PC-3 (cell line): ENCODE measurements at regions not wholly inside any gene's neighbourhood (a gene's known extent, or its start where the extent isn't known, plus 50 kb on each side); places are given as distances from the start of the nearest gene placed in this dataset.

ENCODE experiments used
- ATAC-seq: fragments of 200-7000 bp; cut with Tn5 transposase; 2 replicates; pipeline ENCODE4 v1.9.1; 2020; ENCODE audit warnings: mild to moderate bottlenecking, moderate library complexity
- BruUV-seq: library from RNA; stranded (reverse); fragments of 400-500 nt; replicated peaks from 2 replicates; lab custom pipeline; 2021; lab: Mats Ljungman, UMichigan
- CTCF ChIA-PET: fragments of 300-600 bp; sonication (Branson Sonifier 250); formaldehyde crosslinking; loops from one replicate; lab custom pipeline; 2022; ENCODE audit warnings: antibody characterized with exemption; lab: Charles Lee
- POLR2A ChIA-PET: fragments of 300-600 bp; sonication (Branson Sonifier 250); formaldehyde crosslinking; loops from one replicate; lab custom pipeline; 2022; ENCODE audit warnings: antibody characterized with exemption; ENCODE audit not compliant: unreplicated experiment; lab: Charles Lee
- DNase-seq: peaks from one replicate; pipeline ENCODE4 v3.0.0-alpha.2; 2015
- H2AFZ ChIP-seq: fragments of 300-600 bp; sonication (generic); 2 replicates; pipeline ENCODE4 v1.6.0; 2016; ENCODE audit warnings: antibody characterized with exemption, low read length
- H3F3A ChIP-seq: fragments of 300-600 bp; sonication (generic); one replicate; pipeline ENCODE4 v1.6.0; 2017; ENCODE audit warnings: antibody characterized with exemption, low read length, control low read depth, mild to moderate bottlenecking; ENCODE audit not compliant: unreplicated experiment
- H3K27ac ChIP-seq: fragments of 300-600 bp; sonication (generic); 2 replicates; pipeline ENCODE4 v1.5.1; 2016; ENCODE audit warnings: mild to moderate bottlenecking, low read length
- H3K27me3 ChIP-seq: fragments of 300-600 bp; sonication (generic); 2 replicates; pipeline ENCODE4 v1.6.1; 2016; ENCODE audit warnings: low read length, mixed read lengths
- H3K36me3 ChIP-seq: fragments of 300-600 bp; sonication (generic); 2 replicates; pipeline ENCODE4 v1.6.1; 2016; ENCODE audit warnings: low read depth, mixed run types, low read length, mixed read lengths
- H3K4me1 ChIP-seq: fragments of 300-600 bp; sonication (generic); 2 replicates; pipeline ENCODE4 v1.5.1; 2016; ENCODE audit warnings: low read length; ENCODE audit not compliant: insufficient read depth
- H3K4me2 ChIP-seq: fragments of 300-600 bp; sonication (generic); 2 replicates; pipeline ENCODE4 v1.6.0; 2016; ENCODE audit warnings: low read length
- H3K4me3 ChIP-seq: fragments of 300-600 bp; sonication (generic); 2 replicates; pipeline ENCODE4 v1.5.1; 2016; ENCODE audit warnings: mild to moderate bottlenecking, low read length, mixed read lengths
- H3K79me2 ChIP-seq: fragments of 300-600 bp; sonication (generic); 2 replicates; pipeline ENCODE4 v1.6.1; 2017; ENCODE audit warnings: low read length, mixed read lengths
- H3K9ac ChIP-seq: fragments of 300-600 bp; sonication (generic); 2 replicates; pipeline ENCODE4 v1.6.0; 2016; ENCODE audit warnings: mild to moderate bottlenecking, low read length
- H3K9me2 ChIP-seq: fragments of 300-600 bp; sonication (generic); replicated peaks from 2 replicates; pipeline ENCODE4 v1.6.1; 2016; ENCODE audit warnings: mixed run types, low read length, mixed read lengths
- H3K9me3 ChIP-seq: fragments of 300-600 bp; sonication (generic); 2 replicates; pipeline ENCODE4 v1.6.1; 2016; ENCODE audit warnings: low read length, mixed read lengths
- H4K20me1 ChIP-seq: fragments of 300-600 bp; sonication (generic); 2 replicates; pipeline ENCODE4 v1.6.1; 2016; ENCODE audit warnings: low read length, mixed read lengths
- EZH2 ChIP-seq: fragments of 300-600 bp; sonication (generic); IDR thresholded peaks from one replicate; pipeline ENCODE4 v1.6.1; 2017; ENCODE audit warnings: antibody characterized with exemption, mild to moderate bottlenecking, low read length; ENCODE audit not compliant: unreplicated experiment
- EZH2phosphoT487 ChIP-seq: fragments of 300-600 bp; sonication (generic); IDR thresholded peaks from 2 replicates; pipeline ENCODE4 v1.6.1; 2018; ENCODE audit warnings: mild to moderate bottlenecking, antibody characterized with exemption, low read length, borderline replicate concordance
- intact Hi-C: fragments of 100-400 bp; cut with micrococcal nuclease; formaldehyde crosslinking; loops from 2 replicates; pipeline ENCODE4 v1.9.0; 2023
- TF ChIP-seq, protein P1 (sequence below): fragments of 300-600 bp; sonication (generic); conservative IDR thresholded peaks from 2 replicates; pipeline ENCODE4 v1.5.1; 2017; ENCODE audit warnings: antibody characterized with exemption, low read depth, mild to moderate bottlenecking, low read length

- ChIA-PET CTCF (no interaction called here), POLR2A (no interaction called here)
- DNase-seq (no peak), ATAC-seq (no peak)
- H3K4me3 ChIP-seq: no peak overlapping the region
- no peaks in the 10 kb centered on the region for H3K36me3 ChIP-seq
- H4K20me1 ChIP-seq: no peaks in the 10 kb centered on the region
- TF ChIP-seq EZH2phosphoT487 (no peak), EZH2 (no peak)
- TF ChIP-seq, protein P1, sequence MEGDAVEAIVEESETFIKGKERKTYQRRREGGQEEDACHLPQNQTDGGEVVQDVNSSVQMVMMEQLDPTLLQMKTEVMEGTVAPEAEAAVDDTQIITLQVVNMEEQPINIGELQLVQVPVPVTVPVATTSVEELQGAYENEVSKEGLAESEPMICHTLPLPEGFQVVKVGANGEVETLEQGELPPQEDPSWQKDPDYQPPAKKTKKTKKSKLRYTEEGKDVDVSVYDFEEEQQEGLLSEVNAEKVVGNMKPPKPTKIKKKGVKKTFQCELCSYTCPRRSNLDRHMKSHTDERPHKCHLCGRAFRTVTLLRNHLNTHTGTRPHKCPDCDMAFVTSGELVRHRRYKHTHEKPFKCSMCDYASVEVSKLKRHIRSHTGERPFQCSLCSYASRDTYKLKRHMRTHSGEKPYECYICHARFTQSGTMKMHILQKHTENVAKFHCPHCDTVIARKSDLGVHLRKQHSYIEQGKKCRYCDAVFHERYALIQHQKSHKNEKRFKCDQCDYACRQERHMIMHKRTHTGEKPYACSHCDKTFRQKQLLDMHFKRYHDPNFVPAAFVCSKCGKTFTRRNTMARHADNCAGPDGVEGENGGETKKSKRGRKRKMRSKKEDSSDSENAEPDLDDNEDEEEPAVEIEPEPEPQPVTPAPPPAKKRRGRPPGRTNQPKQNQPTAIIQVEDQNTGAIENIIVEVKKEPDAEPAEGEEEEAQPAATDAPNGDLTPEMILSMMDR: no peak
- no peaks in the 10 kb centered on the region for H3K27me3 ChIP-seq
- H3K9me2 ChIP-seq: no peaks in the 10 kb centered on the region
- H3K4me2 ChIP-seq: no peak overlapping the region
- H3K4me1 ChIP-seq: peaks cover 17% of the 10 kb centered on the region
- no peak overlapping the region for H3K27ac ChIP-seq
- no peak overlapping the region for H2AFZ ChIP-seq
- H3K79me2 ChIP-seq: no peaks in the 10 kb centered on the region
- intact Hi-C loops: no loop called here
- no peaks in the 10 kb centered on the region for H3F3A ChIP-seq
- H3K9me3 ChIP-seq: no peaks in the 10 kb centered on the region
- no TSS peak for BruUV-seq
- no peak overlapping the region for H3K9ac ChIP-seq
Observed at GRCh38 chr6:165173484-165173883, 135.9 kb downstream of the C6orf118 start.

DNA sequence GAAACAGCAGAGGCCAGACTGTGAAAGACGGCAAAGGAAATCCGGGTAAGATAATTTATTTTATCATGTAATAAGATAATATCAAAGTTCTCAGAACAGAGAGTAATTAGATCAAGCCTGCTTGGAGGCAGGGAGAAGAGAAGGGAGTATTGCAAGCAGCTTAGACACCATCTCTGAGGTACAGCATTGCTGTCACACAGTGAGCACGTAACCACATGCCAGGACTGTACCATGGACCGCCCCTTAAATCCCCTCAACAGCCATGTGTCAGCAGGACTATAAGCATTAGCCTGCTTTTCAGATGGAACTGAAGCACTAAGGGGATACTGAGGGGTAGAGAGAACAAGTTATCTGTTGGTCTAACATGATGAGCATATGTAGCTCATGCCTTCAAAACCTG, 141.5 kb downstream of the C6orf118 start:
- TF ChIP-seq, protein P1: no peak
- TF ChIP-seq EZH2: no peak
- TF ChIP-seq EZH2phosphoT487: no peak
- Histone ChIP-seq H3K79me2 (no peaks in the 10 kb centered on the region), H3K4me2 (no peak overlapping the region), H3K9me2 (no peaks in the 10 kb centered on the region), H3K4me1 (no peaks in the 10 kb centered on the region), H4K20me1 (no peaks in the 10 kb centered on the region), H3K27me3 (no peaks in the 10 kb centered on the region), H3K27ac (no peak overlapping the region), H3K4me3 (no peak overlapping the region), H2AFZ (no peak overlapping the region), H3F3A (no peaks in the 10 kb centered on the region), H3K36me3 (no peaks in the 10 kb centered on the region), H3K9ac (no peak overlapping the region), H3K9me3 (no peaks in the 10 kb centered on the region)
- POLR2A ChIA-PET: no interaction called here
- CTCF ChIA-PET: no interaction called here
- intact Hi-C loops: no loop called here
- no peak for ATAC-seq
- no TSS peak for BruUV-seq
- no peak for DNase-seq

GRCh38 chr6:165167311-165167710, 142.1 kb downstream of the C6orf118 start:
- no peak overlapping the region for H3K27ac ChIP-seq
- H3K9me2 ChIP-seq: no peaks in the 10 kb centered on the region
- ATAC-seq: no peak
- no peaks in the 10 kb centered on the region for H4K20me1 ChIP-seq
- H3K9ac ChIP-seq: no peak overlapping the region
- no peak overlapping the region for H2AFZ ChIP-seq
- CTCF ChIA-PET: no interaction called here
- no peaks in the 10 kb centered on the region for H3K36me3 ChIP-seq
- no peaks in the 10 kb centered on the region for H3K4me1 ChIP-seq
- H3K9me3 ChIP-seq: no peaks in the 10 kb centered on the region
- H3K27me3 ChIP-seq: no peaks in the 10 kb centered on the region
- TF ChIP-seq, protein P1: no peak
- no peak for TF ChIP-seq EZH2phosphoT487
- no peak for TF ChIP-seq EZH2
- no peak overlapping the region for H3K4me3 ChIP-seq
- no TSS peak for BruUV-seq
- H3K79me2 ChIP-seq: no peaks in the 10 kb centered on the region
- POLR2A ChIA-PET: no interaction called here
- no peaks in the 10 kb centered on the region for H3F3A ChIP-seq
- no peak overlapping the region for H3K4me2 ChIP-seq
- intact Hi-C loops: no loop called here
- no peak for DNase-seq
